ENCODE measurements at regions not wholly inside any gene's neighbourhood (a gene's known extent, or its start where the extent isn't known, plus 50 kb on each side); places are given as distances from the start of the nearest gene placed in this dataset.

DNA sequence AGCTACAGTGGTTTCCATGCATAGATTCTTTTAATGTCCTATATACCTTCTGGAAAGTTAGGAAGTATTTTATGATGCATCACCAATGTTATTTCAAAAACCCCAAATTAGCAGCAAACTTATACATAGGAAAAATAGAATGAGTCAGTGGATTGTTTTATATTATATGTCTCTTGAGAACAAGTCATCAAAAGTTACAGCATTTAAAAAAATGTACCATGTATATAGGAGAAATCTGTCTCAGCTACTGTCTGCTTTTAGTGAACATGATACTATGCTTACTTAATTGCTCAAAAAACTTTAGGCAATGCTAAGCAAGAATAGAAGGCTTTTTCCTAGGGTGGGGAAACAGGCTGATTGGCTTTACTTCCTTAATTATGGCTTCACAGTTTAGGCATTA lies 365.3 kb downstream of the SAMD5 start:
- TF ChIP-seq POLR2A (IDR thresholded peaks at IDR 0.05; ENCODE audit: low read length) (no peak), GATA1 (IDR thresholded peaks at IDR 0.05; ENCODE audit: low read depth, low read length) (no peak)
